D721Med (cell line): ENCODE measurements at regions not wholly inside any gene's neighbourhood (a gene's known extent, or its start where the extent isn't known, plus 50 kb on each side); places are given as distances from the start of the nearest gene placed in this dataset.

Experiments used
- DNase-seq: peaks from one replicate; pipeline ENCODE4 v3.0.0; 2011; ENCODE audit warnings: low spot score; ENCODE audit not compliant: insufficient read length
- FAIRE-seq: peaks from 2 replicates; lab custom pipeline; 2011; peaks lifted over from hg19 to GRCh38; lab: Jason Lieb, UNC
- CTCF ChIP-seq: IDR thresholded peaks from 2 replicates; pipeline ENCODE4 v1.5.1; 2012; ENCODE audit warnings: mild to moderate bottlenecking, control low read depth; ENCODE audit not compliant: insufficient read depth; ENCODE audit errors: missing control alignments

- no peak for TF ChIP-seq CTCF
- FAIRE-seq (no peak), DNase-seq (no peak)
Measured at GRCh38 chr14:42374332-42374731, 767.7 kb downstream of the LRFN5 start.

- FAIRE-seq (no peak), DNase-seq (no peak)
- TF ChIP-seq CTCF, result no peak
Measured at GRCh38 chr14:42370056-42370455, 763.4 kb downstream of the LRFN5 start.

GRCh38 chr14:42368234-42368633 lies 761.6 kb downstream of the LRFN5 start:
- no peak for TF ChIP-seq CTCF
- DNase-seq (no peak), FAIRE-seq (no peak)

- no peak for FAIRE-seq
- DNase-seq, result no peak
- TF ChIP-seq CTCF, result no peak
Measured at GRCh38 chr14:42353315-42353714, 746.6 kb downstream of the LRFN5 start.

- TF ChIP-seq CTCF, result no peak
- DNase-seq (no peak), FAIRE-seq (no peak)
Measured at GRCh38 chr14:42335918-42336317, 729.2 kb downstream of the LRFN5 start.

- TF ChIP-seq CTCF, result no peak
- DNase-seq (no peak), FAIRE-seq (no peak)
Measured at GRCh38 chr14:42334931-42335330, 728.3 kb downstream of the LRFN5 start.

- DNase-seq (no peak), FAIRE-seq (no peak)
- TF ChIP-seq CTCF, result no peak
Measured at GRCh38 chr14:42323426-42323825, 716.8 kb downstream of the LRFN5 start.
